GM18909 (cell line): ENCODE measurements at regions not wholly inside any gene's neighbourhood (a gene's known extent, or its start where the extent isn't known, plus 50 kb on each side); places are given as distances from the start of the nearest gene placed in this dataset.

Experiments
- ATAC-seq: cut with Tn5 transposase; IDR thresholded peaks from one replicate; pipeline ENCODE4 v1.9.1; 2021; ENCODE audit warnings: mild to moderate bottlenecking; ENCODE audit not compliant: unreplicated experiment, poor library complexity

GRCh38 chr4:167469436-167469835 lies 235.1 kb upstream of the SPOCK3 start:
- no peak for ATAC-seq

- ATAC-seq = no peak
Measured at GRCh38 chr4:167475951-167476350, 241.7 kb upstream of the SPOCK3 start.

GRCh38 chr4:167492007-167492406 lies 257.7 kb upstream of the SPOCK3 start:
- no peak for ATAC-seq

GRCh38 chr4:167509551-167509950 lies 275.3 kb upstream of the SPOCK3 start:
- ATAC-seq = no peak

GRCh38 chr4:167524091-167524490 lies 289.8 kb upstream of the SPOCK3 start:
- no peak for ATAC-seq

- no peak for ATAC-seq
Measured at GRCh38 chr4:167537761-167538160, 303.5 kb upstream of the SPOCK3 start.

- no peak for ATAC-seq
Measured at GRCh38 chr4:167541286-167541685, 307.0 kb upstream of the SPOCK3 start.

- ATAC-seq = no peak
Measured at GRCh38 chr4:167544391-167544790, 310.1 kb upstream of the SPOCK3 start.

- no peak for ATAC-seq
Measured at GRCh38 chr4:167550021-167550420, 315.7 kb upstream of the SPOCK3 start.

- ATAC-seq = peak; percentile 86
Measured at GRCh38 chr4:167555338-167556022, 321.2 kb upstream of the SPOCK3 start.

- no peak for ATAC-seq
Measured at GRCh38 chr4:167578906-167579305, 344.6 kb upstream of the SPOCK3 start.

- ATAC-seq = no peak
Measured at GRCh38 chr4:167581449-167581965, 347.2 kb upstream of the SPOCK3 start.

GRCh38 chr4:167587361-167587760 lies 353.1 kb upstream of the SPOCK3 start:
- ATAC-seq = no peak

- ATAC-seq = no peak
Measured at GRCh38 chr4:167595898-167596297, 361.6 kb upstream of the SPOCK3 start.

GRCh38 chr4:167602157-167602556 lies 367.9 kb upstream of the SPOCK3 start:
- ATAC-seq = no peak

- ATAC-seq = no peak
Measured at GRCh38 chr4:167606551-167606950, 372.3 kb upstream of the SPOCK3 start.

- ATAC-seq = no peak
Measured at GRCh38 chr4:167613381-167613780, 379.1 kb upstream of the SPOCK3 start.

GRCh38 chr4:167614866-167615265 lies 380.6 kb upstream of the SPOCK3 start:
- ATAC-seq = no peak

- no peak for ATAC-seq
Measured at GRCh38 chr4:167616476-167616875, 382.2 kb upstream of the SPOCK3 start.

- peak; percentile 98 for ATAC-seq
Measured at GRCh38 chr4:167622481-167623240, 388.4 kb upstream of the SPOCK3 start.

GRCh38 chr4:167623241-167623572 lies 388.9 kb upstream of the SPOCK3 start:
- ATAC-seq = no peak

GRCh38 chr4:167629272-167629671 lies 395.0 kb upstream of the SPOCK3 start:
- no peak for ATAC-seq
